Keratinocyte (primary cell): ENCODE measurements at regions not wholly inside any gene's neighbourhood (a gene's known extent, or its start where the extent isn't known, plus 50 kb on each side); places are given as distances from the start of the nearest gene placed in this dataset.

Experiments
- EZH2 ChIP-seq: IDR thresholded peaks from one replicate; pipeline ENCODE4 v1.6.1; 2012; ENCODE audit warnings: inconsistent platforms, mild to moderate bottlenecking, low read length, moderate library complexity
- TF ChIP-seq, protein P1 (sequence below), 3 experiments: IDR thresholded peaks in 1 of 3; conservative IDR thresholded peaks in 1 of 3; optimal IDR thresholded peaks in 1 of 3; 2 replicates in 2 of 3; 3 replicates in 1 of 3; pipeline versions ENCODE3 to v1.5.1; 2011; ENCODE audit warnings: low read length in 3 of 3, mild to moderate bottlenecking in 3 of 3, moderate library complexity in 2 of 3, control low read depth in 1 of 3, inconsistent platforms in 1 of 3; ENCODE audit not compliant: insufficient read depth in 2 of 3; ENCODE audit errors: extremely low read depth in 1 of 3

- TF ChIP-seq, protein P1, sequence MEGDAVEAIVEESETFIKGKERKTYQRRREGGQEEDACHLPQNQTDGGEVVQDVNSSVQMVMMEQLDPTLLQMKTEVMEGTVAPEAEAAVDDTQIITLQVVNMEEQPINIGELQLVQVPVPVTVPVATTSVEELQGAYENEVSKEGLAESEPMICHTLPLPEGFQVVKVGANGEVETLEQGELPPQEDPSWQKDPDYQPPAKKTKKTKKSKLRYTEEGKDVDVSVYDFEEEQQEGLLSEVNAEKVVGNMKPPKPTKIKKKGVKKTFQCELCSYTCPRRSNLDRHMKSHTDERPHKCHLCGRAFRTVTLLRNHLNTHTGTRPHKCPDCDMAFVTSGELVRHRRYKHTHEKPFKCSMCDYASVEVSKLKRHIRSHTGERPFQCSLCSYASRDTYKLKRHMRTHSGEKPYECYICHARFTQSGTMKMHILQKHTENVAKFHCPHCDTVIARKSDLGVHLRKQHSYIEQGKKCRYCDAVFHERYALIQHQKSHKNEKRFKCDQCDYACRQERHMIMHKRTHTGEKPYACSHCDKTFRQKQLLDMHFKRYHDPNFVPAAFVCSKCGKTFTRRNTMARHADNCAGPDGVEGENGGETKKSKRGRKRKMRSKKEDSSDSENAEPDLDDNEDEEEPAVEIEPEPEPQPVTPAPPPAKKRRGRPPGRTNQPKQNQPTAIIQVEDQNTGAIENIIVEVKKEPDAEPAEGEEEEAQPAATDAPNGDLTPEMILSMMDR (optimal IDR thresholded peaks at IDR 0.05 in 1 of 3, IDR thresholded peaks at IDR 0.05 in 1 of 3, conservative IDR thresholded peaks at IDR 0.05 in 1 of 3; ENCODE audit: extremely low read depth in 1 of 3, insufficient read depth in 2 of 3, low read length in 3 of 3), result no peak
- no peak for TF ChIP-seq EZH2
These were observed 56.6 kb upstream of the METAP2 start for GRCh38 chr12:95417372-95417771.
